HG02678 (cell line): ENCODE measurements at regions not wholly inside any gene's neighbourhood (a gene's known extent, or its start where the extent isn't known, plus 50 kb on each side); places are given as distances from the start of the nearest gene placed in this dataset.

Experiments
- ATAC-seq: cut with Tn5 transposase; IDR thresholded peaks from one replicate; pipeline ENCODE4 v1.9.1; 2021; ENCODE audit warnings: mild to moderate bottlenecking, moderate library complexity; ENCODE audit not compliant: unreplicated experiment

- ATAC-seq, result no peak
Measured at GRCh38 chr12:127290251-127290650, 976.7 kb upstream of the TMEM132C start.

GRCh38 chr12:127292736-127293135, 974.2 kb upstream of the TMEM132C start:
- ATAC-seq, result no peak

GRCh38 chr12:127293507-127294310, 973.3 kb upstream of the TMEM132C start:
- ATAC-seq, result peak; percentile 57

GRCh38 chr12:127294651-127295210, 972.2 kb upstream of the TMEM132C start:
- no peak for ATAC-seq

- no peak for ATAC-seq
Measured at GRCh38 chr12:127295630-127296029, 971.3 kb upstream of the TMEM132C start.

GRCh38 chr12:127296591-127296990, 970.4 kb upstream of the TMEM132C start:
- ATAC-seq, result no peak

GRCh38 chr12:127297327-127297726, 969.6 kb upstream of the TMEM132C start:
- ATAC-seq, result no peak

- ATAC-seq, result no peak
Measured at GRCh38 chr12:127300075-127300474, 966.9 kb upstream of the TMEM132C start.

- ATAC-seq, result no peak
Measured at GRCh38 chr12:127300753-127301152, 966.2 kb upstream of the TMEM132C start.

- ATAC-seq, result no peak
Measured at GRCh38 chr12:127301876-127302275, 965.1 kb upstream of the TMEM132C start.

GRCh38 chr12:127304751-127305725, 961.9 kb upstream of the TMEM132C start:
- ATAC-seq, result no peak

- ATAC-seq, result no peak
Measured at GRCh38 chr12:127306604-127307215, 960.3 kb upstream of the TMEM132C start.

- no peak for ATAC-seq
Measured at GRCh38 chr12:127307528-127307927, 959.4 kb upstream of the TMEM132C start.

- no peak for ATAC-seq
Measured at GRCh38 chr12:127308148-127308547, 958.8 kb upstream of the TMEM132C start.

- no peak for ATAC-seq
Measured at GRCh38 chr12:127310548-127310947, 956.4 kb upstream of the TMEM132C start.

GRCh38 chr12:127311720-127312364, 955.1 kb upstream of the TMEM132C start:
- no peak for ATAC-seq

- no peak for ATAC-seq
Measured at GRCh38 chr12:127324681-127325080, 942.3 kb upstream of the TMEM132C start.

GRCh38 chr12:127327986-127328385, 939.0 kb upstream of the TMEM132C start:
- ATAC-seq, result no peak

- ATAC-seq, result no peak
Measured at GRCh38 chr12:127328867-127329266, 938.1 kb upstream of the TMEM132C start.

- no peak for ATAC-seq
Measured at GRCh38 chr12:127334365-127334764, 932.6 kb upstream of the TMEM132C start.
